A204.1 (cell line): ENCODE measurements at regions not wholly inside any gene's neighbourhood (a gene's known extent, or its start where the extent isn't known, plus 50 kb on each side); places are given as distances from the start of the nearest gene placed in this dataset.
"Not testable (repeated sequence)": the region's sequence is repeated elsewhere in the genome, so short reads cannot be mapped to it uniquely, and the experiment has no call there.

ENCODE experiments used
- FAIRE-seq: peaks from 2 replicates; lab custom pipeline; 2012; peaks lifted over from hg19 to GRCh38; lab: Jason Lieb, UNC

GRCh38 chr14:56055511-56055910, 62.7 kb upstream of the PELI2 start:
- FAIRE-seq, result no peak

- FAIRE-seq, result no peak
Measured at GRCh38 chr14:56056031-56056430, 62.2 kb upstream of the PELI2 start.

- FAIRE-seq, result no peak
Measured at GRCh38 chr14:56057071-56057741, 61.0 kb upstream of the PELI2 start.

- no peak for FAIRE-seq
Measured at GRCh38 chr14:56057767-56058166, 60.4 kb upstream of the PELI2 start.

GRCh38 chr14:56059054-56059453, 59.2 kb upstream of the PELI2 start:
- no peak for FAIRE-seq

- FAIRE-seq, result no peak
Measured at GRCh38 chr14:56061051-56061450, 57.2 kb upstream of the PELI2 start.

- no peak for FAIRE-seq
Measured at GRCh38 chr14:56063131-56063530, 55.1 kb upstream of the PELI2 start.

GRCh38 chr14:56064513-56064912, 53.7 kb upstream of the PELI2 start:
- no peak for FAIRE-seq

- FAIRE-seq, result not testable (repeated sequence)
Measured at GRCh38 chr14:56065199-56065598, 53.0 kb upstream of the PELI2 start.

GRCh38 chr14:56065621-56066290, 52.5 kb upstream of the PELI2 start:
- no peak for FAIRE-seq
